ENCODE measurements at regions not wholly inside any gene's neighbourhood (a gene's known extent, or its start where the extent isn't known, plus 50 kb on each side); places are given as distances from the start of the nearest gene placed in this dataset.

DNA sequence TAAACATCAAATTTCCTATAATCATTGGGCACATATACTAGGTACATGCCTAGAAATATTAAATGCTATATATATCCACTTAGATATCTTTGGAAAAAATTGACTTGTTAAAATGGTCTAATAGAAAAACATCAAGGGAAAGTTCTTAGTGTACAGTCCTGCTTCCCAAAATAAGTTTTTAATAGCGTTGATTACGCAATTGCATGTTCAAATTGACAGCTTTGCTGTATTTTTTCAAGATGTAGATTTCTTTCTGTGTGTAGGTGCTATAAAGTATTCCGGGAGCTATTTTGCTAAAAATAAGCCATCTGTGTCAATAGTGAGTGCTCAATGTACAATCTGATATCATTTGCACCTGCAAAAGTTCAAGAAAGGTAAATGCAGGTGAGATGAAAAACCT is 463.9 kb upstream of the ATP2B1 start:
- Mint-ChIP-seq H3K9me3 (no peaks in the 10 kb centered on the region), H3K4me1 (ENCODE audit: low read depth) (peaks cover 4% of the 10 kb centered on the region), H3K4me3 (no peak overlapping the region), H3K27me3 (peaks cover 1% of the 10 kb centered on the region), H3K36me3 (no peaks in the 10 kb centered on the region), H3K27ac (no peak overlapping the region)
- intact Hi-C loops (cut with micrococcal nuclease), result no loop called here
- CTCF ChIA-PET, result no interaction called here
- POLR2A ChIA-PET, result no interaction called here
- no peak for DNase-seq

DNA sequence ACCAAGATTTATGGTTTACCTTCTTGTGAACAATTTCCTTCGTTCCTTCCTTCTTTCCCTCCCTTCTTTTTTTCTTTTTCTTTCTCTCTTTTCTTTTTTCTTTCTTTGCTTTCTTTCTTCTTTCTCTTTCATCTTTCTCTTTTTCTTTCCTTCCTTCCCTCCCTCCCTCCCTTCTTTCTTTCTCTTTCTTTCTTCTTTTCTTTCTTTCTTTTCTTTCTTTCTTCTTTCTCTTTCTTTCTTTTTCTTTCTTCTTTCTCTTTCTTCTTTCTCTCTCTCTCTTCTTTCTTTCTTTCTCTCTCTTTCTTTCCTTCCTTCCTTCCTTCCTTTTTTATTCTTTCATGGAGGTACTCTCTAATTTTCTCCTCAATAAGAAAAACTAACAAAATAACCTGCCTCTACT is 462.1 kb upstream of the ATP2B1 start:
- peaks cover 1% of the 10 kb centered on the region for H3K27me3 Mint-ChIP-seq
- no peak for DNase-seq
- intact Hi-C loops (cut with micrococcal nuclease), result no loop called here
- H3K36me3 Mint-ChIP-seq, result no peaks in the 10 kb centered on the region
- no peak overlapping the region for H3K27ac Mint-ChIP-seq
- peaks cover 4% of the 10 kb centered on the region for H3K4me1 Mint-ChIP-seq (ENCODE audit: low read depth)
- H3K4me3 Mint-ChIP-seq, result no peak overlapping the region
- POLR2A ChIA-PET, result no interaction called here
- CTCF ChIA-PET, result no interaction called here
- H3K9me3 Mint-ChIP-seq, result no peaks in the 10 kb centered on the region

DNA sequence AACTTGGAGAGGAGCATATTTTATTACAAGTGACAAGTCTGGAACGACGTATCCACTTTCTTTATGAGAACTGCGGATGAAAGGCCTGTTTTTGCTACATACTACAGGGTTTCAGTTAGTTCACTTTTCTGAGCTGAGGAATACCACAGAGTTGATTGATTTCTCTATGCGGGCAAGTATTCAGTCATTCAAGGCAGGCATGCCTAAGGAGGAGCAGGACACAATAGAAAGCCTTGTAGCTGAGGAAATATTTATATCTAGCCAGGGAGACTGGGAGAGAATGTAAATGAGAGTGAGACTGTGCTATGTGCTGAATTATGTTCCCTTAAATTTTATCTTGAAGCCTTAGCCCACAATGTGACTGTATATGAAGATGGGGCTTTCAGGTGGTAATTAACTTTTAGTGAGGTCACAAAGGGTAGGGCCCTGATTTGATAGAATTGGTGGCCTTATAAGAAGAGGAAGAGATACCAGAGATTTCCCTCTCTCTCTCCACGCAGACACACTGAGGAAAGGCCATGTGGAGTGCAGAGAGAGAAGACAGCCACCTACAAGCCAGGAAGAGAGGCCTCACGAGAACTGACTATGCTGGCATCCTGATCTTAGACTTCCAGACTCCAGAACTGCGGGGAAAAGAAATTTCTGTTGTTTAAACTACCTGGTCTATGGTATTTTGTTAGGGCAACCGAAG is 459.0 kb upstream of the ATP2B1 start:
- Mint-ChIP-seq H3K4me3 (no peak overlapping the region), H3K27ac (no peak overlapping the region), H3K4me1 (ENCODE audit: low read depth) (no peaks in the 10 kb centered on the region), H3K36me3 (no peaks in the 10 kb centered on the region), H3K9me3 (no peaks in the 10 kb centered on the region), H3K27me3 (no peaks in the 10 kb centered on the region)
- intact Hi-C loops (cut with micrococcal nuclease), result no loop called here
- DNase-seq, result no peak
- CTCF ChIA-PET, result no interaction called here
- POLR2A ChIA-PET, result no interaction called here

DNA sequence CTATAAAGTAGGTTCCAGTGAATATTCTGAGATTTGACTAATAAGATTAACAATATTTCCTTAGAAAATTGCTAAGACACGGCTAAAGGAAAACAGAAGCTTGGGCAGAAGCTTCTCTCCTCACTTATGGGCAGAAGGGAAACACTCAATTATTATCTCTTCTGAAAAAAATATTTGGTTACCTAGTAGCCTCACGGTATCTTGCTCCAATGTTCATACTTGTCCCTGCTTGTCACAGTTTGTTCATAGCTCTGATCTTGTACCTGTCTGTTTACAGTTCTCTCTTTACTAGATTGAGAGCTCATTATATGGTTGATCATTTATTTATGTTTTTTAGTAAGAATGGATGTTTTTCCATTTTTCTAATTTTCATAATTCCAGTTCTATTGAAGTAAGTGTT is 458.0 kb upstream of the ATP2B1 start:
- Mint-ChIP-seq H3K27me3 (no peaks in the 10 kb centered on the region), H3K4me1 (ENCODE audit: low read depth) (no peaks in the 10 kb centered on the region), H3K9me3 (peaks cover 4% of the 10 kb centered on the region), H3K36me3 (no peaks in the 10 kb centered on the region), H3K4me3 (no peak overlapping the region), H3K27ac (no peak overlapping the region)
- intact Hi-C loops (cut with micrococcal nuclease), result no loop called here
- CTCF ChIA-PET, result no interaction called here
- no peak for DNase-seq
- POLR2A ChIA-PET, result no interaction called here

DNA sequence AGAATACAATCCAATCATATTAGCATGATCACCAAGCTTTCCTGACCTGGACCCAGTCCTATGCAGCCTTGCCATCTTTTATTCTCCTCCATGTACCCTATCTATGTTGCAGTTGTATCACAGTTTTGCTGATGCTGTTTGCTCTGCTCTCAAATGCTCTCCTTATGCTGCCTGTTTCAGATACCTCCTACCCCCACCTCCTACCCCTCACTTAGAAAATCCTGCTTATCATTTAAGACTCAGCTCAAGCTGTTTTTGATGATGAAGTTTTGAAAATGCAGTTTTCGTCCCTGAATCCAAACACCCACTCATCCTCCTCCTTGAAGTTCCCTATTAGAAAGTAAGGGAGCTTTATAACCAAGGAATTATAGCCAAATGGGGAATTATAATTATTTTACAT is 457.4 kb upstream of the ATP2B1 start:
- ChIA-PET POLR2A (no interaction called here), CTCF (no interaction called here)

DNA sequence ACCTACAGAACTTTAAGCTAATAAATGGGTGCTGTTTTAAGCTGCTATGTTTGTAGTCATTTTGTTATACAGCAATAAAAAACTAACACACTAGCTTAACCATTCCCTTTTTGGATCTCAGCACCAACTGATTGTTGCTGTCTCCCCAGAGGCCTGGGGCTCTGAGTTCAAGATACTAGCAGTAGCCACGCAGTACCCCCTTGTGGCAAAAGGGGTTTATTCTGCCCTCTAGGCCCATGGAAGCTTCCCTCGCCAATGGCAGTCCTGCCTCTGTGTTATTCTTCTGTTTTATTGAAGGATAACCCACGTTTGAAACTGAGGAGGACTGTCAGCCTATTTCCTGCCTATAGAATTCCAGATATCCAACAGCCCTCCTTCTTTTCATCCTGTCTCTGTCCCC is 455.3 kb upstream of the ATP2B1 start:
- H3K27ac Mint-ChIP-seq, result no peak overlapping the region
- H3K9me3 Mint-ChIP-seq, result peaks cover 4% of the 10 kb centered on the region
- H3K4me1 Mint-ChIP-seq (ENCODE audit: low read depth), result no peaks in the 10 kb centered on the region
- DNase-seq, result peak; percentile 20
- POLR2A ChIA-PET, result no interaction called here
- CTCF ChIA-PET, result interaction anchor here (0.7 to 1.3 kb wide), 2 partner anchors 407 to 620 kb away, joined by 3 to 4 read pairs; no protein-coding TSS in a partner anchor
- H3K36me3 Mint-ChIP-seq, result no peaks in the 10 kb centered on the region
- H3K4me3 Mint-ChIP-seq, result no peak overlapping the region
- intact Hi-C loops (cut with micrococcal nuclease), result loop anchor here (5.0 kb wide), 1 partner anchor 622 kb away; no protein-coding TSS in a partner anchor
- peaks cover 2% of the 10 kb centered on the region for H3K27me3 Mint-ChIP-seq

More for the DNA sequence above, 457.4 kb upstream of the ATP2B1 start:
- no peaks in the 10 kb centered on the region for H3K4me1 Mint-ChIP-seq (ENCODE audit: low read depth)
- H3K4me3 Mint-ChIP-seq, result no peak overlapping the region
- intact Hi-C loops (cut with micrococcal nuclease), result no loop called here
- DNase-seq, result no peak
- peaks cover 4% of the 10 kb centered on the region for H3K9me3 Mint-ChIP-seq
- H3K36me3 Mint-ChIP-seq, result no peaks in the 10 kb centered on the region
- H3K27ac Mint-ChIP-seq, result no peak overlapping the region
- no peaks in the 10 kb centered on the region for H3K27me3 Mint-ChIP-seq

DNA sequence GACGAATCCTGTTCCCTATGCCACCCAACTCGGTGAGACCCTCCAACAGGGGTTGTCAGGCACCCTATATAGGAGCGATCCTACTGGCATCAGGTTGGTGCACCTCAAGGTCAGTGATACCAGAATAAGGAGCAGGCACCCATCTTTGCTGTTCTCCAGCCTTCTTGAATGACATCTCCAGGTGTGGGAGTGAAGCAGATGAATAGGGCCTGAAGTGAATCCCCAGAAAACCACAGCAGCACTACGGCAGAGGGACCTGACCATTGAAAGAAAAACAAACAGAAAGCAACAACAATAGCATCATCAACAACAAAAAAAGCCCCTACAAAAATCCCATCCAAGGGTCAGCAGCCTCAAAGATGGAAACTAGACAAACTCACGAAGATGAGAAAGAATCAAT is 445.2 kb upstream of the ATP2B1 start:
- Mint-ChIP-seq H3K36me3 (no peaks in the 10 kb centered on the region), H3K9me3 (no peaks in the 10 kb centered on the region), H3K27me3 (peaks cover 3% of the 10 kb centered on the region), H3K27ac (no peak overlapping the region), H3K4me1 (ENCODE audit: low read depth) (peaks cover 4% of the 10 kb centered on the region), H3K4me3 (no peak overlapping the region)
- CTCF ChIA-PET, result no interaction called here
- intact Hi-C loops (cut with micrococcal nuclease), result no loop called here
- POLR2A ChIA-PET, result no interaction called here
- no peak for DNase-seq

DNA sequence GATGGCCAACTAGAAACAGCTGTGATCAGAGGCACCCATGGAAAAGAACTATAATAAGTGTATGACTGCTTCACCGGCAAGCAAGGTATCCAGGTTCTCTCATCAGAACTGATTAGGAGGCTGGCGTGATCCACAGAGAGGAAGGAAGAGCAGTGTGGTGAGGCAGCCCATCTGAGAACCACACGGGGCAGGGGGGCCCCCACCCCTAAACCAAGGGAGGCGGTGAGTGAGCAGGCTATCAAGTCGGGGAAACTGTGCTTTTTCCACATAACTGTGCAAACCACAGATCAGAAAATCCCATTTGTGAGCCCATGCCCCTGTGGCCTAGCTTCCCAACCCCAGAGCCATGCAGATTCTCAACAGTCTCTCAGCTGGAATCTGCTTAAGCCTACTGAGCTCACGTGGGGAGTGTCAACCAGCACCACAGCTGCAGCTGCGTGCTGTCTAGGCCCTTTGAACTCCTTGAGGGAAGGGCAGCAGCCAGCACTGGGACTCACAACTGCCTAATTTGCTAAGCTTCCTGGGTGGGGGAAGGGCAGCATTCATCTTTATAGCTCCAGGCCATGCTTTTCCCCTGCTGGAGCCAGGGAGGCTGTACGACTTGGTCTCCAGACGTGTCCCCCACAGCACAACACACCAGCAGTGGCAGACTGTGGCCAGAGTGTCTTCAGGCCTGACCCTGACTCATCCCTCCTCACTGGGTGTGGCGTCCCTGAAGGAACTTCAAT is 444.4 kb upstream of the ATP2B1 start:
- ChIA-PET POLR2A (no interaction called here), CTCF (no interaction called here)
- Mint-ChIP-seq H3K4me3 (no peak overlapping the region), H3K9me3 (no peaks in the 10 kb centered on the region), H3K4me1 (ENCODE audit: low read depth) (peaks cover 4% of the 10 kb centered on the region), H3K27me3 (peaks cover 5% of the 10 kb centered on the region), H3K36me3 (no peaks in the 10 kb centered on the region), H3K27ac (no peak overlapping the region)
- no peak for DNase-seq
- intact Hi-C loops (cut with micrococcal nuclease), result no loop called here

DNA sequence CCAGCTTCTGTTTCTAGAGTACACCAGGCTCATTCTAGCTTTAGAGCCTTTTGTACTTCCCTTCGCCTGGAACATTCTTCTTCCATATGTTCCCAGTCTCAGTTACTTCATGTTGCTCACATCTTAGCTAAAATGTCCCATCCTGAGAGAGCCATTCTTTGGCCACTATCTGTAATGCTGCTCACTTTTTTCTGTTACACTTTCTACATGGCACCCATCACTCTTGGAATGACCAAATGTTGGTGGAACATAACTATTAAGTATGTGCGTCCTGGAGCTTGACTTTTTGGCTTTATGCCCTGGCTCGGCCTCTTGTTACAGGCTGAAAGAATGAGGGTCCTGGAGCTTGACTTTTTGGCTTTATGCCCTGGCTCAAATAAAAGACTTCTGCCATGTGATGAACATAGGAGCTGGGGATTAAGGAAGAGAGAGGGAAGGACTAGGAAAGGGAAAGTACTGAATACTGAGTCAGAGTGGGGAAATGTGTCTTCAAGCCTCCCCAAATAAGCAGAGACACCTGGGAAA is 442.9 kb upstream of the ATP2B1 start:
- no peak overlapping the region for H3K27ac Mint-ChIP-seq
- ChIA-PET CTCF (no interaction called here), POLR2A (no interaction called here)
- peaks cover 4% of the 10 kb centered on the region for H3K4me1 Mint-ChIP-seq (ENCODE audit: low read depth)
- H3K4me3 Mint-ChIP-seq, result no peak overlapping the region
- no peaks in the 10 kb centered on the region for H3K9me3 Mint-ChIP-seq
- intact Hi-C loops (cut with micrococcal nuclease), result no loop called here
- H3K36me3 Mint-ChIP-seq, result no peaks in the 10 kb centered on the region
- no peak for DNase-seq
- peaks cover 6% of the 10 kb centered on the region for H3K27me3 Mint-ChIP-seq

DNA sequence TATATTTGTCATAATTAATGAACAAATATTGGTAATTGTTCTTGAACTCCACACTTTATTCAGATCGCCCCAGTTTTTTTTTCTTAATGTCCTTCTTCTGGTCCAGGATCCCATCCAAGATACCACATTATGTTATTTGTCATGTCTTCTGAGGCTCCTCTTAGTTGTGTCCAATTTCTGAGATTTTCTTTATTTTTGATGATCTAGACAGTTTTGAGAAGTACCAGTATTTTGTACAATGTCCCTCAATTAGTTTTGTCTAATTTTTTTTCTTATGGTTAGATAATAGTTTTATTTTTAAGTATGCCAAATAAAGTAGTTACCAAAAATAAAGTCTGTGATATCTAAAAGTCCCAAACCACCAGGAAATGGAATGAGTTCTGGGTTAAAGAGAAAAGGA is 440.8 kb upstream of the ATP2B1 start:
- Mint-ChIP-seq H3K27me3 (peaks cover 6% of the 10 kb centered on the region), H3K9me3 (no peaks in the 10 kb centered on the region), H3K4me1 (ENCODE audit: low read depth) (peaks cover 4% of the 10 kb centered on the region), H3K27ac (no peak overlapping the region), H3K4me3 (no peak overlapping the region), H3K36me3 (no peaks in the 10 kb centered on the region)
- no peak for DNase-seq
- intact Hi-C loops (cut with micrococcal nuclease), result no loop called here
- POLR2A ChIA-PET, result no interaction called here
- CTCF ChIA-PET, result interaction anchor here (0.5 kb wide), 1 partner anchor 361 kb away, joined by 3 read pairs; no protein-coding TSS in a partner anchor

DNA sequence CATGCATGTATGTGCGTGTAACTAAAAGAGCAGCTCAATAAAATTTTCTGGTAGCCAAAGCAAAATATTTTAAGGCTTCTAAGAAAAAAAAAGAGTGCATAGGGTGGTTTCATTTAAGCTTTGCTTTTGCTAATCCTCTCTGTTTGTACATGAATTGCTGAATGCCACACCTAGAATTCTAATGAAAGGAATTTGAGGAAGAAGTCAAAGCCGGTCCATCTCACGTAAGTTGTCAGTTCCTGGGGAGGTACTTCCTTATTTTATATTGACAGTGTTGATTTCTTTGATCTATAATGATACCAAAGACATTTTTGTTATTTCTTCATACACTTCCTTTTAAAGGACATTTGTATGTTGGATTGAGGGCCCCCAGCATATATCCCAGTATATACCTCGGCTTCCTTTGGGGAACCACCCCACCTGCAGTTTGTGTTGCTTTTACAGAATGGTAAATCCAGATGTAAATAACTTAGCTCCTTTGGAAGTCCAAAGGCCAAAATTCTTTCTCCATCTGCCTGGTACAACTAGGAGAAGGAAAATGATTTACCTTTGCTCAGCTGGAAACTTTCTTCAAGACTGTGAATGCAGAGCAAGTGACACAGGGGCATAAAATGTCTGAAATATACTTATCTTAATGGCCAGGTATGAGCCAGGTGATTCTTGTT is 420.9 kb upstream of the ATP2B1 start:
- Mint-ChIP-seq H3K4me3 (no peak overlapping the region), H3K27me3 (peaks cover under 1% of the 10 kb centered on the region), H3K36me3 (no peaks in the 10 kb centered on the region), H3K27ac (no peak overlapping the region), H3K9me3 (no peaks in the 10 kb centered on the region), H3K4me1 (ENCODE audit: low read depth) (no peaks in the 10 kb centered on the region)
- CTCF ChIA-PET, result no interaction called here
- intact Hi-C loops (cut with micrococcal nuclease), result no loop called here
- POLR2A ChIA-PET, result no interaction called here
- no peak for DNase-seq

DNA sequence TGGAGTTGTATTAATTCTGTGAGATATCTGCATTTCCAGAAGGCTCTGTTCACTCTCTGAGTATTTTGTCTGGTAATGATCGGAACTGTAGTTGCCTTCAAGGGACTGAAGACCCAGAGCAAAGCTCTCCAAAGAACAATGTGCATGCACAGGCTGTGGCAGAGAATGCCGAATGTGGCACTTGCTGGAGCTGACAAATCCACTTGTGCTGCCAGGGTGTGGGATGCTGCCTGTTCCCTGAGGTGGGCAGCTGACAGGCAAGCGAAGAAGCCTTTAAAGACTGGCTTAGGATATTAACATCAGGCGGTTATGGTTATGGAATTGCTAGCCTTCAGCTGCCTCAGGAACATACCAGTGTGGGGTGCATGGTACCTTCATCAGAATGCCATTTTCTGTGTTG is 419.9 kb upstream of the ATP2B1 start:
- Mint-ChIP-seq H3K27ac (no peak overlapping the region), H3K27me3 (peaks cover 3% of the 10 kb centered on the region), H3K9me3 (no peaks in the 10 kb centered on the region), H3K36me3 (no peaks in the 10 kb centered on the region), H3K4me1 (ENCODE audit: low read depth) (no peaks in the 10 kb centered on the region), H3K4me3 (no peak overlapping the region)
- intact Hi-C loops (cut with micrococcal nuclease), result no loop called here
- POLR2A ChIA-PET, result no interaction called here
- CTCF ChIA-PET, result no interaction called here
- no peak for DNase-seq

Data from activated CD4-positive, alpha-beta memory T cell treated with anti-CD3 and anti-CD28 coated beads for 36 hours (primary cell).